ENCODE measurements at regions not wholly inside any gene's neighbourhood (a gene's known extent, or its start where the extent isn't known, plus 50 kb on each side); places are given as distances from the start of the nearest gene placed in this dataset.

DNA sequence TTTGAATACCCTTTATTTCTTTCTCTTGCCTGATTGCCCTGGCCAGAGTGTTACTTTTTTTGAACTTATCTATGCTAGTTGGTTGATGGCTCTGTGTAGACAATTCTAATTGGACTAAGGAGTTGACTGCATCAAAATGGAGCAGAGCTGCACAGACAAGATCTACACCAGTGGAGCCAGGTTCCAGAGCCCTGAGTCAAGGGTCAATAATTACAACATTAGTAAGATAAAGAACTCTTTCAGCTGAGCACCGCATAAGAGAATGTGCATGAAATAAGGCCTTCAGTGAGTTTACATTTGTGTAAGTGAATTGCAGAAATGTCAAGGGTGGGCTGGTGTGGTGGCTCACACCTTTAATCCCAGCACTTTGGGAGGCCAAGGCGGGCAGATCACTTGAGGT lies 599.7 kb upstream of the TENM3 start:
- H2BK12ac ChIP-seq (ENCODE audit: low read length in 2 of 2): no peak overlapping the region

DNA sequence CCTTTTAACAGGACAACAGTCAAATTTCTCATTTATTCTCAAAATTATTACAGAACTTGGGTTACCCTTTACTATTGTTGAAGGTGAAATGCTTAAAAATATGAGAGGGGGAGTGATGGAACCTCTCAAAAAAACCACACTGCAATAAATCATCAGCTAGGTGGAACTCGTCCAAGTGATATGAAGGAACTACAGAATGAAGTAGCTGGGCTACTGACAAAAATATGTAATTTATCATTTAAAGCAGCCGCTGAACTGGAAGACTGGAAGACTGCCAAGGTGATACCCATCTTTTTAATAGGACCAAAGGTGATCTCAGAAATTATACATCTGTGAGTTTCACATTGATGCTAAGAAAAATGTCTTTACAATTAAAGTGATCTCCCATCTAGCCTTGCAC lies 597.7 kb upstream of the TENM3 start:
- H3K4ac ChIP-seq (ENCODE audit: low read depth in 1 of 2, low read length in 2 of 2): no peak overlapping the region
- no peaks in the 10 kb centered on the region for H3K9me3 ChIP-seq (ENCODE audit: control insufficient read depth, low read length)
- no peak overlapping the region for H3K23ac ChIP-seq (ENCODE audit: low read length in 2 of 2)
- H3K79me1 ChIP-seq (replicated peaks; ENCODE audit: low read length, poor library complexity, severe bottlenecking): no peaks in the 10 kb centered on the region
- no peak overlapping the region for H2AK5ac ChIP-seq (ENCODE audit: low read length, severe bottlenecking)
- no peaks in the 10 kb centered on the region for H3K36me3 ChIP-seq (ENCODE audit: control insufficient read depth in 1 of 2, insufficient read depth in 2 of 2, low read depth in 1 of 2, low read length in 2 of 2)
- no peak overlapping the region for H2BK15ac ChIP-seq (ENCODE audit: low read depth, poor library complexity, severe bottlenecking)
- H3K4me1 ChIP-seq (ENCODE audit: control insufficient read depth, insufficient read depth, low read depth, low read length): no peaks in the 10 kb centered on the region
- no peak overlapping the region for H3K4me2 ChIP-seq (ENCODE audit: low read length, poor library complexity, severe bottlenecking)
- no peak overlapping the region for H3K18ac ChIP-seq (ENCODE audit: low read depth in 1 of 2, low read length in 2 of 2)
- no peak overlapping the region for H4K91ac ChIP-seq (ENCODE audit: low read length)
- no peak overlapping the region for H2AFZ ChIP-seq (ENCODE audit: low read depth, low read length)
- no peak overlapping the region for H3K27ac ChIP-seq (ENCODE audit: low read length, poor library complexity, severe bottlenecking)
- DNase-seq: no peak
- H2BK12ac ChIP-seq (ENCODE audit: low read length in 2 of 2): no peak overlapping the region
- no peak overlapping the region for H3K14ac ChIP-seq (ENCODE audit: low read length in 2 of 2)
- H3K27me3 ChIP-seq (ENCODE audit: control insufficient read depth in 1 of 2, insufficient read depth in 1 of 2, low read length in 2 of 2): no peaks in the 10 kb centered on the region
- H4K8ac ChIP-seq (ENCODE audit: low read length): no peak overlapping the region
- H2BK120ac ChIP-seq (ENCODE audit: low read depth, low read length): no peak overlapping the region
- H3K4me3 ChIP-seq (ENCODE audit: insufficient read depth in 1 of 2, low read depth in 1 of 2, low read length in 2 of 2): no peak overlapping the region
- H2BK5ac ChIP-seq (ENCODE audit: low read depth, low read length, poor library complexity, severe bottlenecking): no peak overlapping the region
- WGBS: no CpG with 5 or more reads among the region's 2 CpGs
- H3K9ac ChIP-seq (ENCODE audit: low read length): no peak overlapping the region

More for the DNA sequence above, 599.7 kb upstream of the TENM3 start:
- no peak overlapping the region for H2BK5ac ChIP-seq (ENCODE audit: low read depth, low read length, poor library complexity, severe bottlenecking)
- H2BK15ac ChIP-seq (ENCODE audit: low read depth, poor library complexity, severe bottlenecking): no peak overlapping the region
- no peak overlapping the region for H3K27ac ChIP-seq (ENCODE audit: low read length, poor library complexity, severe bottlenecking)
- H2AFZ ChIP-seq (ENCODE audit: low read depth, low read length): no peak overlapping the region
- 64% methylated on average over 2 of the region's 2 CpGs for WGBS
- H4K91ac ChIP-seq (ENCODE audit: low read length): no peak overlapping the region
- H3K4me1 ChIP-seq (ENCODE audit: control insufficient read depth, insufficient read depth, low read depth, low read length): no peaks in the 10 kb centered on the region
- no peaks in the 10 kb centered on the region for H3K36me3 ChIP-seq (ENCODE audit: control insufficient read depth in 1 of 2, insufficient read depth in 2 of 2, low read depth in 1 of 2, low read length in 2 of 2)
- H4K8ac ChIP-seq (ENCODE audit: low read length): no peak overlapping the region
- H3K23ac ChIP-seq (ENCODE audit: low read length in 2 of 2): no peak overlapping the region
- H3K14ac ChIP-seq (ENCODE audit: low read length in 2 of 2): no peak overlapping the region
- no peak overlapping the region for H3K4me2 ChIP-seq (ENCODE audit: low read length, poor library complexity, severe bottlenecking)
- H2AK5ac ChIP-seq (ENCODE audit: low read length, severe bottlenecking): no peak overlapping the region
- no peaks in the 10 kb centered on the region for H3K9me3 ChIP-seq (ENCODE audit: control insufficient read depth, low read length)
- no peak overlapping the region for H3K9ac ChIP-seq (ENCODE audit: low read length)
- no peak overlapping the region for H3K18ac ChIP-seq (ENCODE audit: low read depth in 1 of 2, low read length in 2 of 2)
- no peak overlapping the region for H2BK120ac ChIP-seq (ENCODE audit: low read depth, low read length)
- DNase-seq: no peak
- H3K4me3 ChIP-seq (ENCODE audit: insufficient read depth in 1 of 2, low read depth in 1 of 2, low read length in 2 of 2): no peak overlapping the region
- no peak overlapping the region for H3K4ac ChIP-seq (ENCODE audit: low read depth in 1 of 2, low read length in 2 of 2)
- no peaks in the 10 kb centered on the region for H3K79me1 ChIP-seq (replicated peaks; ENCODE audit: low read length, poor library complexity, severe bottlenecking)
- no peaks in the 10 kb centered on the region for H3K27me3 ChIP-seq (ENCODE audit: control insufficient read depth in 1 of 2, insufficient read depth in 1 of 2, low read length in 2 of 2)

- no peak overlapping the region for H2BK120ac ChIP-seq (ENCODE audit: low read depth, low read length)
- no peak overlapping the region for H3K4me2 ChIP-seq (ENCODE audit: low read length, poor library complexity, severe bottlenecking)
- H4K8ac ChIP-seq (ENCODE audit: low read length): no peak overlapping the region
- no peaks in the 10 kb centered on the region for H3K36me3 ChIP-seq (ENCODE audit: control insufficient read depth in 1 of 2, insufficient read depth in 2 of 2, low read depth in 1 of 2, low read length in 2 of 2)
- no peak overlapping the region for H3K9ac ChIP-seq (ENCODE audit: low read length)
- H2BK12ac ChIP-seq (ENCODE audit: low read length in 2 of 2): no peak overlapping the region
- H2BK5ac ChIP-seq (ENCODE audit: low read depth, low read length, poor library complexity, severe bottlenecking): no peak overlapping the region
- no peak overlapping the region for H3K27ac ChIP-seq (ENCODE audit: low read length, poor library complexity, severe bottlenecking)
- H3K23ac ChIP-seq (ENCODE audit: low read length in 2 of 2): no peak overlapping the region
- no peak overlapping the region for H3K18ac ChIP-seq (ENCODE audit: low read depth in 1 of 2, low read length in 2 of 2)
- no peak overlapping the region for H3K4ac ChIP-seq (ENCODE audit: low read depth in 1 of 2, low read length in 2 of 2)
- no peak overlapping the region for H2AK5ac ChIP-seq (ENCODE audit: low read length, severe bottlenecking)
- H2AFZ ChIP-seq (ENCODE audit: low read depth, low read length): no peak overlapping the region
- no peak overlapping the region for H4K91ac ChIP-seq (ENCODE audit: low read length)
- H3K14ac ChIP-seq (ENCODE audit: low read length in 2 of 2): no peak overlapping the region
- H3K4me3 ChIP-seq (ENCODE audit: insufficient read depth in 1 of 2, low read depth in 1 of 2, low read length in 2 of 2): no peak overlapping the region
- DNase-seq: no peak
- H2BK15ac ChIP-seq (ENCODE audit: low read depth, poor library complexity, severe bottlenecking): no peak overlapping the region
- 85% methylated on average over 4 of the region's 6 CpGs for WGBS
- no peaks in the 10 kb centered on the region for H3K4me1 ChIP-seq (ENCODE audit: control insufficient read depth, insufficient read depth, low read depth, low read length)
- H3K9me3 ChIP-seq (ENCODE audit: control insufficient read depth, low read length): no peaks in the 10 kb centered on the region
- no peaks in the 10 kb centered on the region for H3K27me3 ChIP-seq (ENCODE audit: control insufficient read depth in 1 of 2, insufficient read depth in 1 of 2, low read length in 2 of 2)
- H3K79me1 ChIP-seq (replicated peaks; ENCODE audit: low read length, poor library complexity, severe bottlenecking): no peaks in the 10 kb centered on the region
Observed at GRCh38 chr4:181646864-181647263, 596.3 kb upstream of the TENM3 start.

DNA sequence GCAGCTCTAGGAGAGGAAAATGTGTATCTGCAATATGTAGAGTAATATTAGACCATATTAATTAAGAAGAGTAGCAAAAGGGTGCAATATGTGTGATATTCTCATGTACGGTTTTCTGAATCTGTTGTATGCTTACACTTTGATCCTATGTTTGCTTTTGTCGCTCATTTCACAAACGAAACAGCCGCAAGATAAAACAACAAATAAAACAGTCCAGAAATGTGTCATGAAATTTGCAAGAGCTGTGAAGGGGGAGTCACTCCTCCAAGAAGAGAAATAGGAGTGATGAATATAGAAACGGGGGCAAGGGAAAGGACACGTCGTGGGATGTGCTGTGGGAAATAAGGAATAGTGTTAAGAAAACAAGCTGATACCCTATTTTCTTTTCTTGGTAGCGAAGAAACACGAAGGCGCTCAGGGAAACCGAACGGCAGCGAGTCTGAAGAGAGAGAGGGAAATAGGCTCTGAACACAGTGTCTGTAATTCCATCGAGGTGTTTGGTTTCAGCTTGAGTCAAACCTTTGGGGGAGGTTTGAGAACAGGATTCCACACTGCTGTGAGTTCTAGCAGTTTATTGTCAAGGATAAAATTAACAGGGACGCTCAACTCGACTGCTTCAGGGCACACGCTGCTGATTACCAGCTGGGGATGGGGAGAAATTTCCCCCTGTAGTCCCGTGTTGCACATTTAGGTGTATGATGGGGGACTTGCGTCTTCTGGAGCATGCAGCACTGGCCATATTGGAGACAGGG lies 595.6 kb upstream of the TENM3 start:
- Histone ChIP-seq H3K9ac (ENCODE audit: low read length) (no peak overlapping the region), H3K4ac (ENCODE audit: low read depth in 1 of 2, low read length in 2 of 2) (no peak overlapping the region), H3K18ac (ENCODE audit: low read depth in 1 of 2, low read length in 2 of 2) (no peak overlapping the region), H2BK15ac (ENCODE audit: low read depth, poor library complexity, severe bottlenecking) (no peak overlapping the region), H3K79me1 (replicated peaks; ENCODE audit: low read length, poor library complexity, severe bottlenecking) (no peaks in the 10 kb centered on the region), H2AFZ (ENCODE audit: low read depth, low read length) (no peak overlapping the region), H3K23ac (ENCODE audit: low read length in 2 of 2) (no peak overlapping the region), H4K91ac (ENCODE audit: low read length) (no peak overlapping the region), H3K4me1 (ENCODE audit: control insufficient read depth, insufficient read depth, low read depth, low read length) (no peaks in the 10 kb centered on the region), H3K36me3 (ENCODE audit: control insufficient read depth in 1 of 2, insufficient read depth in 2 of 2, low read depth in 1 of 2, low read length in 2 of 2) (no peaks in the 10 kb centered on the region), H3K27me3 (ENCODE audit: control insufficient read depth in 1 of 2, insufficient read depth in 1 of 2, low read length in 2 of 2) (no peaks in the 10 kb centered on the region), H3K4me3 (ENCODE audit: insufficient read depth in 1 of 2, low read depth in 1 of 2, low read length in 2 of 2) (no peak overlapping the region), H3K27ac (ENCODE audit: low read length, poor library complexity, severe bottlenecking) (no peak overlapping the region), H2BK5ac (ENCODE audit: low read depth, low read length, poor library complexity, severe bottlenecking) (no peak overlapping the region), H3K9me3 (ENCODE audit: control insufficient read depth, low read length) (no peaks in the 10 kb centered on the region), H3K14ac (ENCODE audit: low read length in 2 of 2) (no peak overlapping the region), H4K8ac (ENCODE audit: low read length) (no peak overlapping the region), H2AK5ac (ENCODE audit: low read length, severe bottlenecking) (no peak overlapping the region), H2BK12ac (ENCODE audit: low read length in 2 of 2) (no peak overlapping the region), H3K4me2 (ENCODE audit: low read length, poor library complexity, severe bottlenecking) (no peak overlapping the region), H2BK120ac (ENCODE audit: low read depth, low read length) (no peak overlapping the region)
- no peak for DNase-seq
- 76% methylated on average over 19 of the region's 19 CpGs for WGBS

Data from mesenchymal stem cell (in vitro differentiated cells and primary cell).